MM.1S (cell line): ENCODE measurements at regions not wholly inside any gene's neighbourhood (a gene's known extent, or its start where the extent isn't known, plus 50 kb on each side); places are given as distances from the start of the nearest gene placed in this dataset.

ENCODE experiments used
- EZH2 ChIP-seq: fragments of 300-600 bp; sonication (generic); optimal IDR thresholded peaks from 2 replicates; pipeline ENCODE3; 2017; ENCODE audit warnings: low read depth, mild to moderate bottlenecking, antibody characterized with exemption, low read length, mixed read lengths
- TF ChIP-seq, protein P1 (sequence below): fragments of 300-600 bp; sonication (generic); IDR thresholded peaks from 2 replicates; pipeline ENCODE4 v1.5.1; 2016; ENCODE audit warnings: antibody characterized with exemption, low read length, mixed read lengths

DNA sequence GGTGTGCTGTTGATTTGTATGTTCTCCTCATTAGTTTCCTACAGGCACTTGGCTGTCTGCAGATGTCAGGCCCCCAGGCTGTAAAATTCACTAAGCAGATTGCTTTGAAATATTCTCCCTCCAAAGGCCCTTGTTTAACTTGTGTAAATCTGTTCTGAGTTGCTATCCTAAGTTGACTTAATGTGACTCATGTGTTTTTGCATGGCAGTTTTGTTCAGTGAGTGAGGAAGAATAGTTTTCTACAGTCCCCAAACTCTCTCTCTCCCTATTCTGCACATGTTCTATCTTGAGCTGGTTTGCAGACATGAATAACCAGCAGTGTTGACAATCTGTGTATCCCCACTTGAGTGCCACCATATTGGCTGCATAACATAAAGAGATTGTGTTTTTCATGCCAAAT, 1005.4 kb upstream of the DDX18 start:
- TF ChIP-seq, protein P1, sequence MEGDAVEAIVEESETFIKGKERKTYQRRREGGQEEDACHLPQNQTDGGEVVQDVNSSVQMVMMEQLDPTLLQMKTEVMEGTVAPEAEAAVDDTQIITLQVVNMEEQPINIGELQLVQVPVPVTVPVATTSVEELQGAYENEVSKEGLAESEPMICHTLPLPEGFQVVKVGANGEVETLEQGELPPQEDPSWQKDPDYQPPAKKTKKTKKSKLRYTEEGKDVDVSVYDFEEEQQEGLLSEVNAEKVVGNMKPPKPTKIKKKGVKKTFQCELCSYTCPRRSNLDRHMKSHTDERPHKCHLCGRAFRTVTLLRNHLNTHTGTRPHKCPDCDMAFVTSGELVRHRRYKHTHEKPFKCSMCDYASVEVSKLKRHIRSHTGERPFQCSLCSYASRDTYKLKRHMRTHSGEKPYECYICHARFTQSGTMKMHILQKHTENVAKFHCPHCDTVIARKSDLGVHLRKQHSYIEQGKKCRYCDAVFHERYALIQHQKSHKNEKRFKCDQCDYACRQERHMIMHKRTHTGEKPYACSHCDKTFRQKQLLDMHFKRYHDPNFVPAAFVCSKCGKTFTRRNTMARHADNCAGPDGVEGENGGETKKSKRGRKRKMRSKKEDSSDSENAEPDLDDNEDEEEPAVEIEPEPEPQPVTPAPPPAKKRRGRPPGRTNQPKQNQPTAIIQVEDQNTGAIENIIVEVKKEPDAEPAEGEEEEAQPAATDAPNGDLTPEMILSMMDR = no peak
- TF ChIP-seq EZH2 = no peak
